HG03095 (cell line): ENCODE measurements at regions not wholly inside any gene's neighbourhood (a gene's known extent, or its start where the extent isn't known, plus 50 kb on each side); places are given as distances from the start of the nearest gene placed in this dataset.
"Not testable (repeated sequence)": the region's sequence is repeated elsewhere in the genome, so short reads cannot be mapped to it uniquely, and the experiment has no call there.

Experiments used
- ATAC-seq: cut with Tn5 transposase; IDR thresholded peaks from one replicate; pipeline ENCODE4 v1.9.1; 2021; ENCODE audit warnings: moderate library complexity; ENCODE audit not compliant: unreplicated experiment

GRCh38 chr5:108467563-108467962 is 85.7 kb upstream of the FBXL17 start:
- ATAC-seq, result no peak

GRCh38 chr5:108461628-108462367 is 79.9 kb upstream of the FBXL17 start:
- ATAC-seq, result no peak

GRCh38 chr5:108459769-108460168 is 77.9 kb upstream of the FBXL17 start:
- ATAC-seq, result no peak

- ATAC-seq, result no peak
Observed at GRCh38 chr5:108451269-108451668, 69.4 kb upstream of the FBXL17 start.

GRCh38 chr5:108444130-108444529 is 62.2 kb upstream of the FBXL17 start:
- not testable (repeated sequence) for ATAC-seq

GRCh38 chr5:108442063-108442651 is 60.3 kb upstream of the FBXL17 start:
- not testable (repeated sequence) for ATAC-seq

GRCh38 chr5:108437425-108437824 is 55.5 kb upstream of the FBXL17 start:
- ATAC-seq, result no peak

- no peak for ATAC-seq
Observed at GRCh38 chr5:108436696-108437095, 54.8 kb upstream of the FBXL17 start.

- no peak for ATAC-seq
Observed at GRCh38 chr5:108433600-108433999, 51.7 kb upstream of the FBXL17 start.

- no peak for ATAC-seq
Observed at GRCh38 chr5:108432024-108432423, 50.1 kb upstream of the FBXL17 start.
